H9 (cell line): ENCODE measurements at regions not wholly inside any gene's neighbourhood (a gene's known extent, or its start where the extent isn't known, plus 50 kb on each side); places are given as distances from the start of the nearest gene placed in this dataset.

Experiments
- DNase-seq: peaks from one replicate; pipeline ENCODE4 v3.0.0-alpha.2; 2017
- H2AFZ ChIP-seq: one replicate; pipeline ENCODE4 v1.6.1; 2013; ENCODE audit warnings: mild to moderate bottlenecking, low read length, control low read depth, moderate library complexity
- H2AK5ac ChIP-seq: 2 replicates; pipeline ENCODE4 v1.6.1; 2013; ENCODE audit warnings: low read length, control low read depth, mixed read lengths; ENCODE audit not compliant: insufficient read length
- H2BK120ac ChIP-seq: one replicate; pipeline ENCODE4 v1.6.1; 2013; ENCODE audit warnings: low read depth, mild to moderate bottlenecking, low read length, control low read depth, inconsistent platforms; ENCODE audit not compliant: poor library complexity, severe bottlenecking
- H2BK12ac ChIP-seq: 2 replicates; pipeline ENCODE4 v1.6.1; 2013; ENCODE audit warnings: low read length, control low read depth, mixed read lengths, low read depth; ENCODE audit not compliant: insufficient read length
- H2BK15ac ChIP-seq: 2 replicates; pipeline ENCODE4 v1.6.1; 2013; ENCODE audit warnings: low read depth, low read length, control low read depth
- H2BK20ac ChIP-seq: one replicate; pipeline ENCODE4 v1.6.1; 2013; ENCODE audit warnings: low read depth, mild to moderate bottlenecking, low read length, control low read depth, inconsistent platforms; ENCODE audit not compliant: poor library complexity, severe bottlenecking
- H2BK5ac ChIP-seq: 2 replicates; pipeline ENCODE4 v1.6.1; 2013; ENCODE audit warnings: low read length, control low read depth, mixed read lengths; ENCODE audit not compliant: insufficient read length
- H3K14ac ChIP-seq: 2 replicates; pipeline ENCODE4 v1.6.1; 2013; ENCODE audit warnings: low read length, control low read depth; ENCODE audit not compliant: insufficient read depth
- H3K18ac ChIP-seq: 2 replicates; pipeline ENCODE4 v1.6.1; 2013; ENCODE audit warnings: low read depth, mild to moderate bottlenecking, mixed read lengths, low read length, control low read depth; ENCODE audit not compliant: insufficient read length
- H3K23ac ChIP-seq: 2 replicates; pipeline ENCODE4 v1.6.1; 2013; ENCODE audit warnings: low read length, control low read depth, mixed read lengths, low read depth; ENCODE audit not compliant: insufficient read length
- H3K23me2 ChIP-seq: 2 replicates; pipeline ENCODE4 v1.6.1; 2013; ENCODE audit warnings: low read depth, mild to moderate bottlenecking, mixed read lengths, low read length, control low read depth; ENCODE audit not compliant: insufficient read length, poor library complexity, severe bottlenecking
- H3K27ac ChIP-seq: 2 replicates; pipeline ENCODE4 v1.5.1; 2013; ENCODE audit warnings: low read length, control low read depth, mixed read lengths, low read depth; ENCODE audit not compliant: insufficient read length
- H3K27me3 ChIP-seq: 2 replicates; pipeline ENCODE4 v1.6.1; 2013; ENCODE audit warnings: low read length, control low read depth, inconsistent platforms; ENCODE audit not compliant: insufficient read depth
- H3K4ac ChIP-seq: 2 replicates; pipeline ENCODE4 v1.6.1; 2013; ENCODE audit warnings: low read depth, mild to moderate bottlenecking, control low read depth, inconsistent platforms, low read length, moderate library complexity
- H3K4me1 ChIP-seq: 2 replicates; pipeline ENCODE4 v1.6.1; 2013; ENCODE audit warnings: low read length, control low read depth, inconsistent platforms; ENCODE audit not compliant: insufficient read depth
- H3K4me2 ChIP-seq: 2 replicates; pipeline ENCODE4 v1.6.1; 2013; ENCODE audit warnings: low read length, control low read depth, mixed read lengths; ENCODE audit not compliant: insufficient read length, insufficient read depth
- H3K56ac ChIP-seq: 2 replicates; pipeline ENCODE4 v1.6.1; 2013; ENCODE audit warnings: low read depth, mild to moderate bottlenecking, mixed read lengths, low read length, control low read depth; ENCODE audit not compliant: insufficient read length
- H3K79me1 ChIP-seq: 2 replicates; pipeline ENCODE4 v1.6.1; 2013; ENCODE audit warnings: low read depth, mild to moderate bottlenecking, moderate library complexity, low read length, control low read depth, inconsistent platforms; ENCODE audit not compliant: insufficient read depth, poor library complexity, severe bottlenecking
- H3K79me2 ChIP-seq: 2 replicates; pipeline ENCODE4 v1.6.1; 2013; ENCODE audit warnings: low read length, control low read depth, inconsistent platforms; ENCODE audit not compliant: insufficient read depth
- H3K9ac ChIP-seq: 2 replicates; pipeline ENCODE4 v1.6.1; 2013; ENCODE audit warnings: low read length, control low read depth, mixed read lengths; ENCODE audit not compliant: insufficient read length; ENCODE audit errors: extremely low read depth
- H3K9me3 ChIP-seq: one replicate; pipeline ENCODE4 v1.6.1; 2013; ENCODE audit warnings: low read depth, low read length, inconsistent platforms; ENCODE audit not compliant: control insufficient read depth
- H3T11ph ChIP-seq: one replicate; pipeline ENCODE4 v1.6.1; 2013; ENCODE audit warnings: mild to moderate bottlenecking, low read length, control low read depth, inconsistent platforms
- H4K20me1 ChIP-seq: one replicate; pipeline ENCODE4 v1.6.1; 2013; ENCODE audit not compliant: control insufficient read depth, insufficient read length, insufficient read depth
- H4K5ac ChIP-seq: 2 replicates; pipeline ENCODE4 v1.6.1; 2013; ENCODE audit warnings: low read depth, mild to moderate bottlenecking, mixed read lengths, low read length, control low read depth; ENCODE audit not compliant: insufficient read length
- H4K8ac ChIP-seq: replicated peaks from 2 replicates; pipeline ENCODE4 v1.6.1; 2013; ENCODE audit warnings: low read length, control low read depth, mixed read lengths, low read depth; ENCODE audit not compliant: insufficient read length
- H4K91ac ChIP-seq: 2 replicates; pipeline ENCODE4 v1.6.1; 2013; ENCODE audit warnings: low read depth, mild to moderate bottlenecking, moderate library complexity, mixed read lengths, low read length, control low read depth; ENCODE audit not compliant: insufficient read length
- H3K27ac Mint-ChIP-seq, 3 experiments: 2 replicates in 2 of 3; 3 replicates in 1 of 3; pipeline ENCODE4 v1.8.0; 2020 to 2021; ENCODE audit warnings: mixed read lengths in 3 of 3, mild to moderate bottlenecking in 1 of 3, moderate library complexity in 1 of 3
- H3K27me3 Mint-ChIP-seq: 2 replicates; pipeline ENCODE4 v1.8.0; 2021; ENCODE audit warnings: low read depth, mild to moderate bottlenecking, moderate library complexity, mixed read lengths
- H3K36me3 Mint-ChIP-seq, 3 experiments: 2 replicates in 2 of 3; 3 replicates in 1 of 3; pipeline ENCODE4 v1.8.0; 2020 to 2021; ENCODE audit warnings: low read depth in 3 of 3, mixed read lengths in 3 of 3; ENCODE audit not compliant: insufficient read depth in 1 of 3
- H3K4me1 Mint-ChIP-seq, 2 experiments: 2 replicates each; pipeline ENCODE4 v1.8.0; 2020; ENCODE audit warnings: mixed read lengths in 2 of 2
- H3K4me3 Mint-ChIP-seq, 2 experiments: 2 replicates in 1 of 2; 3 replicates in 1 of 2; pipeline ENCODE4 v1.8.0; 2020 to 2021; ENCODE audit warnings: mild to moderate bottlenecking in 2 of 2, mixed read lengths in 2 of 2, moderate library complexity in 1 of 2
- H3K9me3 Mint-ChIP-seq, 2 experiments: 2 replicates in 1 of 2; 3 replicates in 1 of 2; pipeline ENCODE4 v1.8.0; 2020; ENCODE audit warnings: mild to moderate bottlenecking in 2 of 2, mixed read lengths in 2 of 2, moderate library complexity in 1 of 2
- CTCF ChIP-seq: fragments of 200-600 bp; sonication (generic); conservative IDR thresholded peaks from 3 replicates; pipeline ENCODE4 v1.8.0; 2021; ENCODE audit warnings: antibody characterized with exemption, mild to moderate bottlenecking
- WGBS: extraction: QIAGEN DNeasy Blood & Tissue Kit; methylation state at CpG from one replicate; pipeline ENCODE4 v1.1.7; 2013; ENCODE audit warnings: missing lambda C conversion rate, low lambda C conversion rate, mixed read lengths; ENCODE audit not compliant: insufficient read length; ENCODE audit errors: extremely low coverage; 5-methylcytosine and 5-hydroxymethylcytosine counted together

- Histone ChIP-seq H3K27me3 (no peaks in the 10 kb centered on the region), H3K27ac (no peak overlapping the region), H4K5ac (no peak overlapping the region), H3K23me2 (no peaks in the 10 kb centered on the region), H2AK5ac (no peak overlapping the region), H4K8ac (no peak overlapping the region), H3K79me1 (no peaks in the 10 kb centered on the region), H2BK12ac (no peak overlapping the region), H2BK20ac (no peak overlapping the region), H3K18ac (no peak overlapping the region), H3K23ac (no peak overlapping the region), H3K9me3 (peaks cover 10% of the 10 kb centered on the region), H3K4me2 (no peak overlapping the region), H3K14ac (no peak overlapping the region), H4K91ac (no peak overlapping the region), H3K79me2 (no peaks in the 10 kb centered on the region), H3K56ac (no peak overlapping the region), H2BK5ac (no peak overlapping the region), H2BK120ac (no peak overlapping the region), H3K9ac (no peak overlapping the region), H3T11ph (no peak overlapping the region), H2AFZ (no peak overlapping the region), H3K4ac (no peak overlapping the region), H2BK15ac (no peak overlapping the region), H3K4me1 (no peaks in the 10 kb centered on the region; the same call in 1 of the 2 replicates), H4K20me1 (no peaks in the 10 kb centered on the region)
- peaks cover 24 to 55% (median 30%) of the 10 kb centered on the region in 3 experiments for H3K36me3 Mint-ChIP-seq
- peak; percentile 48 for DNase-seq
- no peak for TF ChIP-seq CTCF
- H3K27ac Mint-ChIP-seq: peak overlapping the region in 1 of 3 experiments; percentile 42; a peak in 1 of 7 replicates
- H3K4me3 Mint-ChIP-seq: peak overlapping the region in 1 of 2 experiments; percentile 39; a peak in 1 of 5 replicates
- H3K4me1 Mint-ChIP-seq: peaks cover 22 to 23% of the 10 kb centered on the region in 2 experiments
- peaks cover 51 to 54% of the 10 kb centered on the region in 2 experiments for H3K9me3 Mint-ChIP-seq
- H3K27me3 Mint-ChIP-seq: peaks cover 4% of the 10 kb centered on the region
- no CpG with 5 or more reads among the region's 14 CpGs for WGBS
These were observed 221.3 kb downstream of the ARHGAP12 start for GRCh38 chr10:31707093-31708039.
